NCI-H226 (cell line): ENCODE measurements at regions not wholly inside any gene's neighbourhood (a gene's known extent, or its start where the extent isn't known, plus 50 kb on each side); places are given as distances from the start of the nearest gene placed in this dataset.

Source experiments
- DNase-seq: peaks from one replicate; pipeline ENCODE4 v3.0.0-alpha.2; 2015

DNA sequence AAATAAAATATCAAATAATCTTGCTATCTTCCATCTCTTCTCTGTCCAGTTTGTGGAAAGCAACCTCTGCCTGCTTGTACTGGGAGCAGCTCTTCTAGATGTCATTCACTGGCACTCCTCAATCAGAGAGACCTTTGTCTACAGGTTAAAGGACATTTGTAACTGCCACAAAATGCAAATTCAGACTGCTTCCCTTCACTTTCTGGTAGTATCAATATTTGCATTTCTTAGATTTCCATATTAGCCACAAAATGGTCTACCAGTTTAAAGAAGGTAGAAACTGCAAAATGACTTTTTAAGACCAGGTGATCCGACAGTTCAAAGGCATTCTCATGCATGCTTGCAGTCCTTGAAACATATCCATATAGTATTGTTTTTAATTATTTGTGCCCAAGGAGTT is 51.7 kb upstream of the RCN1 start:
- DNase-seq, result no peak

DNA sequence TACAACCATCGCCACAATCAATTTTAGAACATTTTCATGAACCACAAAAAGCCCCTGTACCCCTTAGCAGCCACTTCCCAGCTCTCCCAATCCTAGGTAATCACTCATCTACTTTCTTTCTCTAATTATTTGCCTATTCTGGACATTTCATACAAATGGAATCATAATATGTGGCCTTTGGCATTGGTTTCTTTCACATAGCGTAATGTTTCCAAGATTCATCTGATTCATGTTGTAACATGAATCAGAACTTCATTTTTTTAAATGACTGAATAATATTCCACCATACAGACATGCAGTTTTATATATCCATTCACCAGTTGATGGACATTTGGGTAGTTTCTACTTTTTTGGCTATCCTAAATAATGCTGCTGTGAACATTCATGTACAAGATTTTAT is 56.2 kb upstream of the RCN1 start:
- no peak for DNase-seq

DNA sequence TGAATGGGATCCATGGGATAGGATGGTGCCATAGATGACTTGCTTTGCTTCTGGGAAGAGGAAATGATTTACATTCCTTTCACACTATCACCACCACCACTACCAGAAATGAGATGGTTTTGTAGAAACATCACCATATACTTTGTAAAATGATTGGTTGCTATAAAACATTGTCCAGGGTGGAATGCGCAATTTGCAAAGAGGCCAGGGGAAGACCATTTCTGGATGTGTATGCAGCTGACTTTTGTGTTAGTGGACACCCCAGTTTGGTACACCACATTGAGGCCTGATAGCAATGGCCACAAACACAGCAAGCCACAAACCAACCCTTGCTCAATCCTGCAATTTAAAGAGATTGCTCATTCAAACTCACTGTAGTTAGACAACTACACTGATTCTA is 56.7 kb upstream of the RCN1 start:
- peak; percentile 97 for DNase-seq

DNA sequence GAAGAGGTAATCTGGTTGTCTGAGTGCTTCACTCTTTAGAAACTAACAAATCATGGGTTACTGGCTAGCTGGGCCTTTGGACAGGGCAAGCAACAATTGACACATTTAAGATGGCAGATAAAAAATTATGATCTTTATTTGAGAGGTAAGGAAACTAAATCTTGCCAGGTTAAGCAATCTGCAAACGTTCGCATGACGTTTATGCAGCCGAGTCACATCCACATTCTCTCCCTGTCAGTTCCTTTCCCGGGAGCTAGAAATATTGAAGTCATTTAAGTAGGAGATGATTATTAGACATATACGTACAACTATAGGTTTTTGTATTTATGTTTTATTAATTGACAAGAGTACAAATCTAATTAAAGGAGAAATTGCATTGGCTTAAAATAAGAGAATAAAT is 57.4 kb upstream of the RCN1 start:
- no peak for DNase-seq

DNA sequence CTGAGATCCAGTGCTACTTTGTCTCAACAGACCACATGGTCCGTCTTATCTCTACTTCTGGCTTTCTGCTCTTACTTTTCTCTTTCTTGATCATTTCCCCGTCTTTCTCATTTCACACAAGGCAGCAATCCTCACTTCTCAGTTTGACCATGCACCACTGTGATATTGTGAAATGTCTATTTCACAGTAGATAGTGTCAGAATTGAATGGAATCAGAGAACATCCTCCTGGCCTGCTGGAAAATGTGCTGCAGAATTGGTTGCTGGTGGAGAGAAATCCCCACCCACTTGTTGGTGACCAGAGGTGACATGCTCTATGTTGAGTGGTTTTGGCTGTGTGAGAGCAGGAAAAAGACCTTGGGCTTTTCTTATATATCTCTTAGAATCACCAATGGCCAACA is 57.8 kb upstream of the RCN1 start:
- peak; percentile 19 for DNase-seq

DNA sequence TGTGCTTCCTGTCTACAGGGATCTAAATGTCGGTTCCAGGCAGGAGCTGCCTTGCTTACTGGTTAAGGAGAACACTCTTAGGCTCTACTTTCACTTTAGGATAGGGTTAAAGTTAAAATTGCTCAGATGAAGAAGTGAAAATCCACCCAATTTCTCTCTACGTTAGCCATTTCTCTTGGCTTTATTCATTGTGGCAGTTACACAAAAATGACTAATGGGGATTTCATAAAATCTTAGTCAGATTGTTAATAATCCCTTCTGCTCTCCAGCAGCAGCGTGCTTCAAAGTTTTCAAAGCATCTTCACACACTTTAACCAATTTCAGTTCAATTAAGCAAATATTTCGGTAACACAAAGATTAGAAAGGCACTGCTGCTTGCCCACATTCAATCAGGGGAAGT is 58.4 kb upstream of the RCN1 start:
- DNase-seq, result no peak

DNA sequence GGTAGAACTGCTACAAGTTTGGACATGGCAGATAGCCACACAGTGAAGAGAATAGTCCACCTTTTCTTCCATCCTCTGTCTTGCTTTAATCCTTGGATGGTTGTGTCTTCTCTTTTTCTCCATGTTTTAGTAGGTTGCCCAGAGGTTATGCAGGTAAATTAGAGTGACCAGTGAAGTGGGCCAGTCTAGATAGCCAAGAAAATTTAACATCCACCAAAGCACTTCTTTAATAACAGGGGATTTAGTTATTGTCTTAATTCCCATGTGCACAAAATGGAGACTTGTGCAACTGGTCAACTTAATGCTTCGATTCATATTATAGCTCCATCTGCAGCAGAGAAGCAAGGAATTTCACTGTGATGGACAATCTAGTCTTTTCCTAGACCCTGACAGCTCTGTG is 58.8 kb upstream of the RCN1 start:
- no peak for DNase-seq

DNA sequence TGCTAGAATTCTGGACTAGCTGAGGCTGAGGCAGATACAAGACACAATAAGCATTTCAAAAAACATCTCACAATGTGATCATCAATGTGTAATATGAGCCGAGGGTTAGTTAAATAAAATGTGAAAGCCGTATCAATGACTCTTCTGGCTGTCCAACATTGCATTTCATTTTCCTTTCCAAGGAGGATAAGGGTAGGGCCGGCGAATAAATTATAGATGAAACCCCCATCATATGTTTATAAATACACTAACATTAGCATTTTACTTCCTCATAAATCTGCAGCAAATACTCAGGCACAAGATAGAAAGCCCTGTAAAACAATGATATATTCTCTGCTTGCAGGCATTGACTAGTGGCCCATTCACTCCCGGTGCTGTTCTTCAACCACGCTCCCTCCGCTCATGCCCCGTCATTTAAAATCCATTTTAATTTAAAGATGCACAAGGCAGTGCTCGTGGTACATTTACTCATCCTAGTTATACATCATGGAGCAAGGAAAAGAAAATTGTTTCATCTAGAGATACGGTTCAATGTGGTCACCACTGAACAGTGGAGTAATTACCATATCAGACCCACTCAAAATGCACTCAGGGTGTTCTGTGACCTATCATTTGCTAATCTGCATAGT is 59.9 kb upstream of the RCN1 start:
- DNase-seq, result no peak

DNA sequence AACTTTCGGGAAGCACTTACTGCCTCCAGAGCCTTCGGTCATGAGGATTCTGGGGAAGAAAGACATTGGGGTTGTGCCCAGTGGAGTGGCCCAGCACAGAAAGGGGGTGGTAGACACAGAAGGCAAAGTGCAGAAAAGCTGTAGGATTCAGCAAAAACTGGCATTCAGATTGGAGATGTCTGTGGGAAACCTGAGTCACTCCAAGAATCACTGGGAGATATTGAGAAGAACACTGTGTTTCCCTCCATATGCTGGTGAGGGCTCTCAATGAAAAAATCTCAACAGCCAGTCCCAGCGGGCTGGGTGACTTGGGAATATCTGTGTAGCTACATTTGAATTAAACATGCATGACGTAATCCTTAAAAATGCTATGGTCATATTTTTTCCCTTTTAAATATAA is 61.2 kb upstream of the RCN1 start:
- DNase-seq, result peak; percentile 20

DNA sequence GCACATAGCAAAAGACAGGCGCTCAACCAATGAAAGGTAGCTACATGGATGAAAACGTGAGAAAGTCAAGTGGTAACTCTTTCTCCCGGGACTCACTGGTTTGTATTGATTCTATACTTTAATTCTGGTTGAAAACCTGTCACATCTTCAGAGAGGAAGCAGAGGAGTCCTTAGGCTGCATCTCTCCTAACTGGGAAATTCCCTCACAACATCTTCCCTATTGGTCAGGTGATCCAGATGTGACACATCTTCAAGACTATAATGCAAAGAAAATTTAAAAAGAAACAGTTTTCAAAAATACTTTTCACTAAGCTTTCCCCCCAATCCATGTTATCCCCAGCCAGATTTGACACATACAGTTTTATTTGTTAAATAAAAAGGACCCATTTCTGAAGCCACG is 62.7 kb upstream of the RCN1 start:
- no peak for DNase-seq

DNA sequence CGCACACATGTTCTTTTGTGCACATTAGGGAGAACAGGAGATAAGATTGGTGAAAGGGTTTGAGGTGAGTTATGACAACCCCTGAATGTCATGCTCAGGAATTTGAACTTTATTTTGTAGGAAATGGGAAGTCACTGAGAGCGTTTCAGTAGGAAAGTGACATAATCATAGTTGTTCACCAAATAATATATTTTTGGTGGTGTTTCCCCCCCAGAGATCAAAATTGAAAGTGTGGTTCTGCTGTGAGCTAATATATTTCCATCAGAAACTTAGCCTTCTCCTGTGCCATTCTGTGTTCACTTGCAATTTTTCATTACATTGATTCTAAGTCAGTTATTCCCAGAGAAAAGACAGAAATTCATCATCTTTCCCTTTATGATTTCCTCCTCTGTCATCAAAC is 64.1 kb upstream of the RCN1 start:
- no peak for DNase-seq

DNA sequence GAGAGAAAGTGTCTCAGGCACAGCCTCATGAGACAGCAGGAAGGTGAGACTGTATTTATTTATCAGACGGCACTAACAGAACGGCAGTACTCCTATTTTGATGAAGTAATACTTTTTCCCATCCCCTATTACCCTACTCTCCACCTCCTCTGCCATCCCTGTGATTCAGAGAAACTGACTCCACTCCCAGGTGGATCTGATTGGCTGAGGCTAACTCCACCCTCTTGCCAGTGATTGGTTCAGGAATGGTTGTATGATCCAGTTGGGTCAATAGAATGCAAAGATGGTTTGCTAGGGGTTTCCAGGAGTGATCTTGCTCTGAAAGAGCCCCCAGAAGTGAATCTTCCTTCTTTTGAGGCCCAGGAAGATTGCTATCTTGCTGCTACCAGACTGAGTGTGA is 65.9 kb upstream of the RCN1 start:
- no peak for DNase-seq

DNA sequence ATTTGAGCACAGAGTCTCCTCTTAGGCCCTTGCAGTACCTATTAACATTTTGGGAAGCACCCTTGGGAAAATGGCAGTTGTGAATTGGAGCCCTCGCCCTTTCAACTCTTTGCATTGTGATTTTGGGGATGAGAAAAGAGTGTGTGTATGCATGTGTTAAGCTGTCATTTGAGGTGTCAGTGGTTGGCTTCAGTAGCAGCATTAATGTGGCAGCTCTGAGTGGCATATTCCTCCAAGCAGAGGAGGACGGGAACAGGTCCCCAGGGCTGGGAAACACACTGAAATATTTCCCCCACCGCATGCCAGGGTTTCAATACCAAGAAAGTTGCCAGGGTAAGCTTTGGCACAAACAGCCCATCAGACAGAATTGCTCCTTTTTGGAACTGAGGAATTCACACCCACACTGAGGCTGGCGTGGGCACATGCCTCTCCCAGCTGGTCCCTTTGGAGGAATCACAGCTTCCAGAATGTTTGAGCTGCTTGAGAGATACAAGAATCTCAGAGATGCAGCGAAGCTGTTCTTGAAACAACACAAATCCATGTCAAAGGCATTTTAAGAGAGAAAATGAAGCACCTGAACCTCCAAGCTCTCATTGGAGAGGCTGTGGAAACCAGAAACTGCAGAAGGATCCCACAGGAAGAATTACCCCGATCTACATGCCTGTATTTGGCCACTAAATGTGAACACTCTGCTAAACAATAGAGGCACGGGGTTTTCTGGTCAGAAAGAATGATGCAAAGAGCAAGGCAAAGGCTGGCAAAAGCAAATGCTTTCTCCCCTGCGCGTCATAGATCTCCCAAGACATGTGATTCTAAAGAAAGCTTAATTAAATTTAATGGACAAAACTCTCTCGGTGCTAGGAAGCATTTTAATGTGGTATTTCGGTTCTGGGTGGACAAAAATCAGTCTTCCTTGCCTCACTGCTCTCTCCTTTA is 67.2 kb upstream of the RCN1 start:
- no peak for DNase-seq

DNA sequence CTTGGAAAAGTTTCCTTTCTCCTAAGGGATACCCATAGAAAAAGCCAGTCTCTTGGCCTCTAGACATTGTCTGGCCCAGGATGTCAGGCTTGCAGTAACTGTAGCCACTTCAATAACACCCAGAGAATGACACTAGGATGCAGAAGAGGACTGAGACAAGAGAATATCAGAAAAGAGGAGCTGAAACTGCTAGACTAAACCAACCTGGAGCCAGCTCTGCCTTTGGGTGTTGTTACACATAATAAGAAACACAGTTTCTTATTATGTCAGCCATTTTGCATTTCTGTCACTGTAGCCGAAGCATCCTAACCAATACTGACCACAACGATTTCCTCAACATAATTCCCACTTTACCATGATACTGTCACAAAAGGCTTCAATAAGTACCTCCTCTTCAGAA is 72.2 kb upstream of the RCN1 start:
- DNase-seq, result no peak

DNA sequence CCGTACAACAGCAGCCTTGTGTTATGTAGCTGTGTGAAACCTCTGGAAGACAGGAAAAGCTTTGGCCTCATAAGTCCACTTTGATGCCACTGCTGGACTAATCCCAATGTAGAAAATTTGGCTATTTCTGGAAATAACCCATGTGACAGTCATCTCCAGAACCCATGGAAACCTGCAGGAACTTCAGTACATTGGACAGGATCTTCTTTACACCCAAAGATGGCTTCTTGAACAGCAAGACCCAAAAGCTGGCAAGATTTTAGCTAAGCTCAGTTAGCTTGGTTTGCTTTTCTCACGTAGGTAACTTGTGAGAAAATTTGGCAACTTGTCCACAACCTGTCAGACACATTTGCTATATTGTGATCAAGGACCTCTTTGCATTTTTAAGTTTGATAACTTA is 74.8 kb upstream of the RCN1 start:
- DNase-seq, result no peak

DNA sequence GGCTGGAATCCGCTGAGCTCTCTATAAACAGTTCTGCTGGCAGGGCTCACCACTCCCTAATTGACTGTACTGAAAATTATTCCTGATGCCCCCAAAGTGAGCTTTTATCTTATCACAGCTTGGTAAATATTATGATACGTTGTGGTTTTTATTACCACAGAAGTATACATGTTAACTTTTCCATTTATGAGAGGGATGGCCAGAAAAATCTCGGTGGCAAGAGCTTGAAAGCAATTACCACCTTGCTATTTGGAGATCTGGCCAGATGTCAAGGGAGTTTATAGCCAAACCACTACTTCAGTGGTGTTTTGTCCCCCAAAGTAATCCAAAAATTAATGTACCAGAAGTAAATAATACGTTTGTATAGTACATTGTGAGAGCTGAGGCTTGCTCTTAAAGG is 75.4 kb upstream of the RCN1 start:
- no peak for DNase-seq

DNA sequence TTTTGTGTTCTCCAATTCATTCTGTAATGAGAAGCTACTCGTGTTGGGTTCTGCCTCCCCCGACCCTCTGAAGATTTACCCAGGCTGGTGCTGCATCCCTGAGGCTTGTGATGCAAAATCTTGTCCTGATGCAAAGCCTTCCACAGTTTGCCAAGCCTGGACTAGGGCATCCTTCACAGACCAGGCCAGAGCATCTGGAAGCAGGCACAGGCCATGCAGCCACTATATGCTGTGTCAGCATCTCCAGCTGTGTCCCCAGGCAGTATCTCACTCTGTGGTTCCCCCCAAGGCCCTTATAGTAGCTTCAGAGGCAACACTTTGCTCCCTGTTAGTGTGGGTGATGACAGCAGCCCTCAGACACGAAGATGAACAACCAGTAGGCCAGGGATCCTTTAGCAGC is 77.3 kb upstream of the RCN1 start:
- no peak for DNase-seq

DNA sequence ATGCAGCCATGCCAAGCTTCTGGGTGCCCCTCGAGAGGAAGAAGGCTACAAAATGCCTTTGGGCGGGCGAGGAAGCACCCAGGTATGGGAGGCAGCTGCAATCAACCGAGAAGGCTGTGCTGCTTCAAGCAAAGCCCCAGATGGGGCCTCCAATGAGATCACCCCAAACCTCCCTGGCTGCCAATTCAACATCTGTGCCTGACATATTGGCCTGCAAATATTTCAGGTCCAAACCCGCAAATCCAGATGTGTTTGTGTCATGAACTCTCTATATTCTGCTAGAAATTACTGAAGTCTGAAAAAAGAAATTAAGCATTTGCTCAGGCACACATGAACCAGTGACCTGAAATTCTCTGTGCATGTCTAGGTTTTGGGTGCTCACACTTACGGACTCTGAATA is 78.8 kb upstream of the RCN1 start:
- DNase-seq, result no peak

DNA sequence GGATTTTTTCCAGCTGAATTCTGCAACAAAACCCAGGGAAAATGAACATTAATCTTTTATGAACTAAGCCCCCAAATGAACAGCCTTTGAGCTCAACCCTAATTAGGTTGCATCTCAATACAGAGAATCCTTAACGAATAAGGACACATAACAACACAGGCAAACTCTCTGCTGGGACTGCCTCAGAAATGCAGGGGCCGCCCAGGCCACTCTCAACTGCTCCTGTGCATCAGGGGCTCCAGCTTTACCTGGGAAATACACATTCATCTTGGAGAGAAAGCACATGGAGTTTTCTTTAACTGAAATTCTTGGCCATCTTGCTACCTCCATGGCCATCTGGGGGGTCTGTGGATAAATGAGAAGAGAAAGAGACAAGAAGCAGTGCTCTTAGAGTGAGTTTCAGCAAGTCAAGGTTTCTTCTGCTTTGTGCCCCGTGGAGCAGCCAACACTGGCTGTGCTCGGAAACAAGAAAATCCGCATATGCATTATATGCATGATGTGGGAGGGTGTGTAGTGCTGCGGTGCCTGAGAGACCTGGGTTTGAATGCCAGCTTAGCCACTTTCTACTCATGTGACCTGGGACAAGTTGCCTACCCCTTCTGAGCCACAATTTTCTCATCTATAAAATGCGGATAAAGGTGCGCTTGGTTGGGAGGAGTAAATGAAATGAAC is 81.9 kb upstream of the RCN1 start:
- DNase-seq, result no peak

DNA sequence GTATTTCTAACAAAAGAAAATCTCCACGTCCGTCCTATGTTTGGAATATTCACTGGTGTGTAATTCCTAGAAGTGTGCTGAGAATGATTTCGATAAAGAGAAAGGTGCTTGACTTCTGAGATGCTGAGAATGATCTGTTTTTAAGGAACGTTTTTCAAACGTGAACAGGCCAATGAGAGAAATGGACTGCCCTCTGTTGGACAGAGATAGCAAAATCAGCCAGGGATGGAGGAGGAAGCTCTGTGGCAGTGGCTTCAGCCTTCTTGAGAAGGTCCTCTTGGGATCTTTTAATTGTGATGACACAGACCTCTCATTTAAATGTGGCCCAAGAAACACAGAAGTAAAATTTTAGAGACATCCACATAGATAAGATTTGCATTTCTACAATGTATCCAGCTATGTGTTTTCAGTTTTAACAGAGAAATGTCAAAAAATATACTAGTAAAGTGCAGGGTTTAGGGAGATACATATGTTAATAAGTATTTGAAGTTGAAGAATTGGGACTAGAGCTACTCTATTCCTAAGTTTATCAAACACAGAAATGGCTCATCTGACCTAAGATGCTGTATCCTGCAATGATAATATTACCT is 84.0 kb upstream of the RCN1 start:
- DNase-seq, result peak; percentile 36

DNA sequence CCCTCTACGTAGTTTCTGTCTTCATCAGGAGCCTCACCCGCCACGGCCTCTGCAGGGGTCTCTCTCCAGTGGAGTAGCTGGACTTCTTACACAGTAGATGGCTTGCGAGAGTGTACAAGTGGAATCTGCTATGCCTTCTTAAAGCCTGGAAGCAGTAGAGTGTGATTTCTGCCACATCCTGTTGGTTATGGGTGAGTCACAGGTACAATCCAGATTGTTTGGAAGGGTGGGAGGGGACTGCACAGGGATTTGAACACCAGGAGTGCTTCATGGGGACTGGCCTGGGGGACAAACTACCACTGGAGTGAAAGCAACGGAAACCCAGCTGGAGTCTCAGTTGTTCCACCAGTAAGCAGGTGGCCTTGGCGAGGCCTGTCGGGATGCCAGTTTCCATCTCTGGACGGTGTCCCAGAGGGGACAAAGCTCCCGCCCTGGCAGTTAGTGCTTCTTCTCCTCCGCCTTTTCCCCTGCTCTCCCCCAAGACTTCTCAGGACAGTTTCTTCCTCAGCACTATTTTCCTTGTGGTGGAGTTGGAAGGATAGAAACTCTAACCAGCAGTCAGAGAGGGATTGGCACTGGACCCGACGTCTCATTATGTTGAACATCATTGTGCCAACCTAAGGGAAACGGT is 85.0 kb upstream of the RCN1 start:
- peak; percentile 73 for DNase-seq

DNA sequence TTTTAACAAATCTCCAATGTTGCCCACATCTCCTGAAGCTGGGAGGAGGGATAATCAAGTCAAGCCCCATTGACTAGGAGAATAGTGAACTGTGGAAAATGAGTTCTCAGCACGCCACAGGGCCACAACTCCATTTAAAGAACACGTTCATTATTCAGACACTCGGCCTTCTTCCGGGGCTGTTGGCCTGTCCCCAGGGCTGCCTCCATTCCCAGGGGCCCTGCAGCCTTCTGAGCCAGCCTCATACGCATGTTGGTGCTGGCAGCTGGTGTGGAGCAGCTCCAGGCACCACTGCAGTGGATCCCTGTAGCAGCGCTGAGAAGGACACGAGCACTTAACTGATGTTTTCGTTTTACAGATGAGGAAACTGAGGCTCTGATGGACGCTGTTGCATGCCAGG is 87.5 kb upstream of the RCN1 start:
- DNase-seq, result no peak

DNA sequence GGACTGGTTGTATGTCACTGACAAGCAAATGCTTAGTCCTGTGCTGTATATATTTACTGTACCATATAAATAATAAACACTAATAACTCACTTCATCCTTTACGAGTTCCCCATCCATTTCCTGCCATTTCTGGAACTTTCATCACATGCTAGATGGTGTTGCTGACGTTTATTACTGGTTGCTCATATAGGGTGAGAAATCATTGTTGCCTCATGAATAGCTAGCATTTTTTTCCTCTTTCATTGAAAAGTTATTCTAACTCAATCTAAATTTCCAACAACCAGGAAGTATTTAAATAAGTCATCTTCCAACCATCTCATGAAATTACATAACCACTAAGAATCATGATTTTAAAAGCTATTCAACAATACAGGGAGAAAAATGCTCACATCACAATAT is 88.6 kb upstream of the RCN1 start:
- DNase-seq, result no peak
